Endothelial cell of umbilical vein (primary cell): ENCODE measurements at regions not wholly inside any gene's neighbourhood (a gene's known extent, or its start where the extent isn't known, plus 50 kb on each side); places are given as distances from the start of the nearest gene placed in this dataset.

ENCODE experiments used
- BruUV-seq: library from RNA; stranded (reverse); fragments of 400-500 nt; replicated peaks from 2 replicates; lab custom pipeline; 2021; lab: Mats Ljungman, UMichigan
- CTCF ChIA-PET: fragments of 300-600, 350-600 bp; sonication (Branson Sonifier 250); formaldehyde crosslinking; loops from one replicate; lab custom pipeline; 2021; ENCODE audit warnings: antibody characterized with exemption, inconsistent platforms; lab: Charles Lee
- POLR2A ChIA-PET: fragments of 300-600, 350-600 bp; sonication (Branson Sonifier 250); formaldehyde crosslinking; loops from one replicate; lab custom pipeline; 2021; ENCODE audit warnings: antibody characterized with exemption, inconsistent platforms; lab: Charles Lee
- DNase-seq: peaks from one replicate; pipeline ENCODE4 v3.0.0-alpha.2; 2011; ENCODE audit warnings: low read depth, low spot score
- FAIRE-seq: peaks from 2 replicates; lab custom pipeline; 2011; peaks lifted over from hg19 to GRCh38; lab: Jason Lieb, UNC
- H2AFZ ChIP-seq: 2 replicates; pipeline ENCODE4 v1.6.0; 2012; ENCODE audit warnings: low read depth, low read length, control low read depth, inconsistent platforms
- H3K27ac ChIP-seq: 2 replicates; pipeline ENCODE4 v1.5.1; 2011; ENCODE audit warnings: low read depth, mild to moderate bottlenecking, control low read depth, low read length, moderate library complexity; ENCODE audit not compliant: insufficient read depth
- H3K27me3 ChIP-seq, 2 experiments: 2 replicates each; pipeline versions ENCODE4 v1.6.0 to v1.6.1; 2011; ENCODE audit warnings: low read length in 2 of 2, mixed read lengths in 1 of 2; ENCODE audit not compliant: control insufficient read depth in 2 of 2, insufficient read depth in 2 of 2
- H3K36me3 ChIP-seq, 2 experiments: 2 replicates in 1 of 2; 3 replicates in 1 of 2; pipeline ENCODE4 v1.5.1; 2011; ENCODE audit warnings: low read length in 2 of 2, mild to moderate bottlenecking in 1 of 2, moderate library complexity in 1 of 2; ENCODE audit not compliant: control insufficient read depth in 2 of 2, insufficient read depth in 2 of 2; ENCODE audit errors: extremely low read depth in 1 of 2
- H3K4me1 ChIP-seq: 3 replicates; pipeline ENCODE4 v1.5.1; 2011; ENCODE audit warnings: mild to moderate bottlenecking, low read length; ENCODE audit not compliant: control insufficient read depth, insufficient read depth; ENCODE audit errors: extremely low read depth
- H3K4me2 ChIP-seq: 2 replicates; pipeline ENCODE4 v1.6.1; 2011; ENCODE audit warnings: low read length, control low read depth, mixed read lengths; ENCODE audit not compliant: insufficient read depth
- H3K4me3 ChIP-seq, 3 experiments: fragments of 200-600 bp in 1 of 3; sonication (generic), shearing (Covaris generic) in 1 of 3; replicated peaks in 1 of 3; 2 replicates each; pipeline ENCODE4 v1.5.1; 2011 to 2016; ENCODE audit warnings: control low read depth in 3 of 3, low read length in 3 of 3, mild to moderate bottlenecking in 2 of 3, inconsistent platforms in 1 of 3, low read depth in 1 of 3, moderate library complexity in 1 of 3; ENCODE audit not compliant: insufficient read depth in 1 of 3
- H3K79me2 ChIP-seq: 2 replicates; pipeline ENCODE4 v1.6.0; 2012; ENCODE audit warnings: low read length, inconsistent platforms; ENCODE audit not compliant: control insufficient read depth, insufficient read depth
- H3K9ac ChIP-seq: replicated peaks from 2 replicates; pipeline ENCODE3; 2011; ENCODE audit warnings: low read length, control low read depth; ENCODE audit not compliant: insufficient read depth; ENCODE audit errors: extremely low read depth
- H3K9me1 ChIP-seq: replicated peaks from 3 replicates; pipeline ENCODE4 v1.6.0; 2011; ENCODE audit warnings: mild to moderate bottlenecking, low read length; ENCODE audit not compliant: control insufficient read depth, insufficient read depth; ENCODE audit errors: extremely low read depth
- H3K9me3 ChIP-seq: replicated peaks from 2 replicates; pipeline ENCODE4 v1.5.1; 2012; ENCODE audit warnings: low read length, inconsistent platforms; ENCODE audit not compliant: control insufficient read depth, insufficient read depth
- H4K20me1 ChIP-seq: replicated peaks from 2 replicates; pipeline ENCODE3; 2011; ENCODE audit warnings: mild to moderate bottlenecking, low read length; ENCODE audit not compliant: control insufficient read depth, insufficient read depth; ENCODE audit errors: extremely low read depth
- CTCF ChIP-seq, 2 donors: IDR thresholded peaks; 1 replicate in 1 of 2; 2 replicates in 1 of 2; pipeline ENCODE4 v1.5.1; 2011; ENCODE audit warnings: low read length in 2 of 2, mild to moderate bottlenecking in 2 of 2, moderate library complexity in 2 of 2, control low read depth in 1 of 2, inconsistent platforms in 1 of 2, low read depth in 1 of 2; ENCODE audit not compliant: insufficient read depth in 1 of 2; ENCODE audit errors: extremely low read depth in 1 of 2
- EZH2 ChIP-seq: IDR thresholded peaks from 2 replicates; pipeline ENCODE4 v1.6.1; 2012; ENCODE audit warnings: borderline replicate concordance, low read depth, mild to moderate bottlenecking, moderate library complexity, low read length, inconsistent platforms; ENCODE audit not compliant: severe bottlenecking
- FOS ChIP-seq: IDR thresholded peaks from 2 replicates; pipeline ENCODE4 v1.6.1; 2011; ENCODE audit warnings: mild to moderate bottlenecking, low read length, moderate library complexity, borderline replicate concordance; ENCODE audit not compliant: insufficient read depth
- GATA2 ChIP-seq: IDR thresholded peaks from 2 replicates; pipeline ENCODE4 v1.7.0; 2011; ENCODE audit warnings: low read depth, mild to moderate bottlenecking, moderate library complexity, mixed read lengths, low read length; ENCODE audit not compliant: insufficient read length, insufficient read depth
- JUN ChIP-seq: IDR thresholded peaks from 2 replicates; pipeline ENCODE4 v1.6.1; 2011; ENCODE audit warnings: borderline replicate concordance, low read depth; ENCODE audit not compliant: insufficient read length, insufficient read depth
- MAX ChIP-seq: IDR thresholded peaks from 2 replicates; pipeline ENCODE4 v1.6.1; 2011; ENCODE audit not compliant: insufficient read depth, insufficient read length
- MYC ChIP-seq: IDR thresholded peaks from one replicate; pipeline ENCODE4 v1.6.1; 2011; ENCODE audit warnings: mild to moderate bottlenecking, low read depth, low read length
- POLR2A ChIP-seq: IDR thresholded peaks from 2 replicates; pipeline ENCODE4 v1.6.1; 2012; ENCODE audit warnings: low read depth, mild to moderate bottlenecking, control low read depth, low read length
- POLR2AphosphoS5 ChIP-seq: IDR thresholded peaks from 2 replicates; pipeline ENCODE4 v1.6.1; 2012; ENCODE audit warnings: low read depth, mild to moderate bottlenecking, control low read depth, low read length, moderate library complexity; ENCODE audit not compliant: insufficient read depth
- dilution Hi-C: fragments of 300-500 bp; cut with MboI; formaldehyde crosslinking; loops from one replicate; pipeline ENCODE4 v1.15.0; 2019; ENCODE audit warnings: low sequenced_read_pairs; ENCODE audit not compliant: extremely low pct_ligation_motif_present
- intact Hi-C: fragments of 100-400 bp; cut with micrococcal nuclease; formaldehyde crosslinking; loops from one replicate; pipeline ENCODE4 v1.10.0; 2022

DNA sequence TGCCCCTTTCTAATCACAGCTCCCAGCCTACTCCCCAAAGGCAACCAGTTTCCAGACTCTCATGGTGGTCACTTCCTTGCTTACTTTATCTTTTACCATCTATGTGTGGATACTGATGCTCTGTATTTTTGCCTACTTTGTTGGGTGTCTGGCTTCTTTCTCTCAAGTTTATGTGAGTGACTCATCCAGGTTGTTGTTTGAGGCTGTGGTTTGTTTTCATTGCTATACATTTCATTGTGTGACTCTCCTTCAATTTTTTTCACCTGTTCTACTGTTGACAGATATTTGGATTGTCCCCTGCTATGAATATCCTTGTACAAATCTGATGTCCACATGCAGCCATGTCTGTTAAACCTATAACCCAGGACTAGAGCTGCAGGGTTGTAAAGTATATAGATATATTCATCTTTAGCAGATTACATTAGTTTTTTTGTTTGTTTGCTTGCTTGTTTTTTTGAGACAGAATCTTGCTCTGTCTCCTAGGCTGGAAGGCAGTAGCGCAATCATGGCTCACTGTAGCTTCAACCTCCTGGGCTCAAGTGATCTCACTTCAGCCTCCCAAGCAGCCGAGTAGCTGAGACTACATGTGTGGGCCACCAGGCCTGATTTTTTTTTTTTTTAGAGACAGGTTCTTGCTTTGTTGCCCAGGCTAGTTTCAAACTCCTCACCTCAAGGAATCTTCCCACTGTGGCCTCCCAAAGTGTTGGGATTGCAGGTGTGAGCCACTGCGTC lies 72.9 kb upstream of the EEF1E1 start:
- Histone ChIP-seq H3K4me2 (no peak overlapping the region), H3K27ac (no peak overlapping the region), H3K27me3 (no peaks in the 10 kb centered on the region), H3K9ac (no peak overlapping the region), H2AFZ (no peak overlapping the region), H3K4me1 (no peaks in the 10 kb centered on the region), H3K36me3 (no peaks in the 10 kb centered on the region), H3K9me3 (no peaks in the 10 kb centered on the region), H4K20me1 (no peaks in the 10 kb centered on the region), H3K9me1 (no peaks in the 10 kb centered on the region), H3K79me2 (no peaks in the 10 kb centered on the region), H3K4me3 (no peak overlapping the region)
- no peak for TF ChIP-seq GATA2
- TF ChIP-seq POLR2A = no peak
- TF ChIP-seq EZH2 = no peak
- TF ChIP-seq JUN = no peak
- no peak for TF ChIP-seq POLR2AphosphoS5
- TF ChIP-seq MYC = no peak
- TF ChIP-seq FOS = no peak
- no peak for TF ChIP-seq CTCF (IDR thresholded peaks at IDR 0.05; ENCODE audit: extremely low read depth in 1 of 2, insufficient read depth in 1 of 2, low read depth in 1 of 2, low read length in 2 of 2)
- no peak for TF ChIP-seq MAX
- intact Hi-C loops (no loop called here), dilution Hi-C loops (no loop called here)
- no peak for FAIRE-seq
- no peak for DNase-seq
- BruUV-seq = no TSS peak
- ChIA-PET CTCF (no interaction called here), POLR2A (no interaction called here)
